ENCODE measurements at regions not wholly inside any gene's neighbourhood (a gene's known extent, or its start where the extent isn't known, plus 50 kb on each side); places are given as distances from the start of the nearest gene placed in this dataset.
"Not testable (repeated sequence)": the region's sequence is repeated elsewhere in the genome, so short reads cannot be mapped to it uniquely, and the experiment has no call there.

GRCh38 chr5:12504983-12505382 lies 600.7 kb upstream of the CTNND2 start:
- H3K36me3 ChIP-seq (ENCODE audit: control insufficient read depth in 1 of 2, insufficient read depth in 2 of 2, low read length in 2 of 2); H3K9me2 ChIP-seq (ENCODE audit: insufficient read depth); RAD21 ChIA-PET (ENCODE audit: low non-redundant PET in 1 of 2, low total read pairs in 2 of 2, uncharacterized antibody in 2 of 2, unreplicated experiment in 2 of 2); H3K4me3 ChIP-seq (replicated peaks in 1 of 2; ENCODE audit: low read depth in 1 of 2, low read length in 2 of 2); H3K4me2 ChIP-seq (ENCODE audit: low read length); H3K9ac ChIP-seq (ENCODE audit: low read length); H3K79me2 ChIP-seq (ENCODE audit: insufficient read depth, low read length); POLR2A ChIA-PET; ATAC-seq; DNase-seq (ENCODE audit: low read depth, low spot score); H3K27ac ChIP-seq (ENCODE audit: low read depth, low read length); intact Hi-C loops (cut with micrococcal nuclease); H3K27me3 ChIP-seq (ENCODE audit: insufficient read depth, low read length); H2AFZ ChIP-seq (ENCODE audit: low read depth, low read length, poor library complexity, severe bottlenecking); BruUV-seq (replicated peaks); CTCF ChIA-PET; H3K4me1 ChIP-seq (ENCODE audit: control insufficient read depth in 1 of 2, insufficient read depth in 2 of 2, low read length in 2 of 2); H4K20me1 ChIP-seq (ENCODE audit: insufficient read depth): not testable (repeated sequence)
- H3K9me3 ChIP-seq (ENCODE audit: control insufficient read depth in 1 of 2, insufficient read depth in 1 of 2, low read depth in 1 of 2, low read length in 2 of 2) = peaks cover 4 to 20% of the 10 kb centered on the region in 2 experiments; a peak in 2 of 4 replicates

- H3K9me3 ChIP-seq (ENCODE audit: control insufficient read depth in 1 of 2, insufficient read depth in 1 of 2, low read depth in 1 of 2, low read length in 2 of 2) = peaks cover 0 to 22% of the 10 kb centered on the region in 2 experiments; a peak in 3 of 4 replicates
- DNase-seq (ENCODE audit: low read depth, low spot score) (no peak), ATAC-seq (no peak)
- no peaks in the 10 kb centered on the region for H3K36me3 ChIP-seq (ENCODE audit: control insufficient read depth in 1 of 2, insufficient read depth in 2 of 2, low read length in 2 of 2)
- POLR2A ChIA-PET = no interaction called here
- no peaks in the 10 kb centered on the region for H3K79me2 ChIP-seq (ENCODE audit: insufficient read depth, low read length)
- intact Hi-C loops (cut with micrococcal nuclease) = no loop called here
- RAD21 ChIA-PET (ENCODE audit: low non-redundant PET in 1 of 2, low total read pairs in 2 of 2, uncharacterized antibody in 2 of 2, unreplicated experiment in 2 of 2) = no interaction called here
- H3K9me2 ChIP-seq (ENCODE audit: insufficient read depth) = no peaks in the 10 kb centered on the region
- H3K27me3 ChIP-seq (ENCODE audit: insufficient read depth, low read length) = no peaks in the 10 kb centered on the region
- CTCF ChIA-PET = no interaction called here
- H3K27ac ChIP-seq (ENCODE audit: low read depth, low read length) = no peak overlapping the region
- no peak overlapping the region for H3K4me2 ChIP-seq (ENCODE audit: low read length)
- H2AFZ ChIP-seq (ENCODE audit: low read depth, low read length, poor library complexity, severe bottlenecking) = no peak overlapping the region
- BruUV-seq (replicated peaks) = no TSS peak
- H3K9ac ChIP-seq (ENCODE audit: low read length) = no peak overlapping the region
- no peaks in the 10 kb centered on the region for H4K20me1 ChIP-seq (ENCODE audit: insufficient read depth)
- H3K4me1 ChIP-seq (ENCODE audit: control insufficient read depth in 1 of 2, insufficient read depth in 2 of 2, low read length in 2 of 2) = no peaks in the 10 kb centered on the region
- H3K4me3 ChIP-seq (replicated peaks in 1 of 2; ENCODE audit: low read depth in 1 of 2, low read length in 2 of 2) = no peak overlapping the region
- no peak for TF ChIP-seq ELF1 (IDR thresholded peaks at IDR 0.05; ENCODE audit: borderline replicate concordance, low read depth)
- no peak for TF ChIP-seq YY1 (IDR thresholded peaks at IDR 0.05; ENCODE audit: extremely low read depth, insufficient replicate concordance, low read depth, low read length)
- TF ChIP-seq REST (IDR thresholded peaks at IDR 0.05; ENCODE audit: low read depth) = no peak
- no peak for TF ChIP-seq ATF3 (IDR thresholded peaks at IDR 0.05)
- TF ChIP-seq ZFX (IDR thresholded peaks at IDR 0.05) = no peak
- no peak for TF ChIP-seq SP1 (IDR thresholded peaks at IDR 0.05; ENCODE audit: low read depth)
- no peak for TF ChIP-seq EZH2 (IDR thresholded peaks at IDR 0.05)
- no peak for TF ChIP-seq RAD21 (IDR thresholded peaks at IDR 0.05; ENCODE audit: low read depth)
- TF ChIP-seq SIN3A (IDR thresholded peaks at IDR 0.05; ENCODE audit: low read depth) = no peak
- no peak for TF ChIP-seq CEBPB (IDR thresholded peaks at IDR 0.05; ENCODE audit: low read depth)
- no peak for TF ChIP-seq JUND (IDR thresholded peaks at IDR 0.05)
- no peak for TF ChIP-seq EZH2phosphoT487 (IDR thresholded peaks at IDR 0.05; ENCODE audit: borderline replicate concordance)
- TF ChIP-seq ZNF274 (IDR thresholded peaks at IDR 0.05; ENCODE audit: low read depth, low read length) = no peak
- no peak for TF ChIP-seq FOSL1 (IDR thresholded peaks at IDR 0.05; ENCODE audit: low read depth)
- no peak for TF ChIP-seq TCF7L2 (IDR thresholded peaks at IDR 0.05; ENCODE audit: borderline replicate concordance, extremely low read depth, insufficient read depth, insufficient read length)
- no peak for TF ChIP-seq ZBTB33 (IDR thresholded peaks at IDR 0.05; ENCODE audit: extremely low read depth, insufficient replicate concordance, low read length)
Measured at GRCh38 chr5:12488161-12488560, 583.9 kb upstream of the CTNND2 start.

Measured in HCT116 (cell line).